ENCODE measurements at regions not wholly inside any gene's neighbourhood (a gene's known extent, or its start where the extent isn't known, plus 50 kb on each side); places are given as distances from the start of the nearest gene placed in this dataset.

DNA sequence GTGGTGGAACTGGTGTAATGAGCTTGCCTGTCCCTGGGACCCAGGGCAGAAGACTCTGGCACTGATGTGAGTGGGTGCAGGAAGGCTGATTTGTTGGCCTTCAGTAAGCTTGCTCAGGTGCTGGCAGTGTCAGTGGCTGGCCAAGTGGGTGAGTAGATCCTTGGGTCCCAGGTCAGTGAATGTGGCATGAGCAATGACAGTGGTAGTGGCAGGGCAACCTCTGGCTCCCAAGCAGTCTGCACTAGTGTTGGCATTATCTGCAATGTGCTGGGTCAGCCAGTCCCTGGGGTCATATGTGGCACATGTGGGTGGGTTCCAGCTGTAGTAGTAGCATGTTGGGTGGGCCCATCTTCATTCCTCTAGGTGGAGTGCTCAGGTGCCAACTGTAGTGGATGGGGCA, 640.9 kb upstream of the GRM3 start:
- H3K4me1 ChIP-seq (ENCODE audit: insufficient read depth, low read length) = no peaks in the 10 kb centered on the region
- intact Hi-C loops (cut with DNase I, micrococcal nuclease) = no loop called here
- TF ChIP-seq, protein P1, sequence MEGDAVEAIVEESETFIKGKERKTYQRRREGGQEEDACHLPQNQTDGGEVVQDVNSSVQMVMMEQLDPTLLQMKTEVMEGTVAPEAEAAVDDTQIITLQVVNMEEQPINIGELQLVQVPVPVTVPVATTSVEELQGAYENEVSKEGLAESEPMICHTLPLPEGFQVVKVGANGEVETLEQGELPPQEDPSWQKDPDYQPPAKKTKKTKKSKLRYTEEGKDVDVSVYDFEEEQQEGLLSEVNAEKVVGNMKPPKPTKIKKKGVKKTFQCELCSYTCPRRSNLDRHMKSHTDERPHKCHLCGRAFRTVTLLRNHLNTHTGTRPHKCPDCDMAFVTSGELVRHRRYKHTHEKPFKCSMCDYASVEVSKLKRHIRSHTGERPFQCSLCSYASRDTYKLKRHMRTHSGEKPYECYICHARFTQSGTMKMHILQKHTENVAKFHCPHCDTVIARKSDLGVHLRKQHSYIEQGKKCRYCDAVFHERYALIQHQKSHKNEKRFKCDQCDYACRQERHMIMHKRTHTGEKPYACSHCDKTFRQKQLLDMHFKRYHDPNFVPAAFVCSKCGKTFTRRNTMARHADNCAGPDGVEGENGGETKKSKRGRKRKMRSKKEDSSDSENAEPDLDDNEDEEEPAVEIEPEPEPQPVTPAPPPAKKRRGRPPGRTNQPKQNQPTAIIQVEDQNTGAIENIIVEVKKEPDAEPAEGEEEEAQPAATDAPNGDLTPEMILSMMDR (IDR thresholded peaks at IDR 0.05) = no peak
- no peak overlapping the region for H3K27ac ChIP-seq (ENCODE audit: low read depth in 1 of 2, low read length in 2 of 2)
- H3K27me3 ChIP-seq (ENCODE audit: control insufficient read depth in 1 of 2, insufficient read depth in 2 of 2, low read length in 2 of 2) = no peaks in the 10 kb centered on the region
- DNase-seq (peak in 1 of 14 experiments; percentile 5), ATAC-seq (ENCODE audit: poor library complexity) (no peak)
- CTCF ChIA-PET = no interaction called here
- no peak overlapping the region for H3K27ac Mint-ChIP-seq
- H3K36me3 ChIP-seq (ENCODE audit: insufficient read depth, low read length) = no peaks in the 10 kb centered on the region
- no peaks in the 10 kb centered on the region for H3K27me3 Mint-ChIP-seq
- H3K36me3 Mint-ChIP-seq (ENCODE audit: low read depth) = no peaks in the 10 kb centered on the region
- H3K4me3 ChIP-seq (ENCODE audit: low read length) = no peak overlapping the region
- H3K9me3 ChIP-seq (ENCODE audit: control insufficient read depth in 1 of 2, insufficient read depth in 1 of 2, low read length in 2 of 2) = peaks cover 14 to 15% of the 10 kb centered on the region in 2 experiments
- no peaks in the 10 kb centered on the region for H3K4me1 Mint-ChIP-seq (ENCODE audit: low read depth)
- POLR2A ChIA-PET = no interaction called here
- no peak overlapping the region for H3K4me3 Mint-ChIP-seq
- peaks cover 29% of the 10 kb centered on the region for H3K9me3 Mint-ChIP-seq

DNA sequence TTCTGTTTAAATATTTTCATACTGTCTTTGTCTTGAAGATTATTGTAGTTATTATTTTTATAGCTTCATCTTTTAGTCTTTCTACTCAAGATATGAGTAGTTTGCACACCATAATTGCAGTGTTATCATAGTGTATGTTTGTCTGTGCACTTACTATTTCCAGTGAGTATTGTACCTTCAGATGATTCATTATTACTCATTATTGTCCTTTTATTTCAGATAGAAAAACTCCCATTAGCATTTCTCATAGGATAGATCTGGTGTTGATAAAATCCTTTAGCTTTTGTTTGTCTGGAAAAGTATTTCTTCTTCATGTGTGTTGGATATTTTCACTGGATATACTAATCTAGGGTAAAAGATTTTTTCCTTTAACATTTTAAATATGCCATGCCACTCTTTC, 646.2 kb upstream of the GRM3 start:
- no peak for DNase-seq
- Histone ChIP-seq H3K27ac (ENCODE audit: low read depth in 1 of 2, low read length in 2 of 2) (no peak overlapping the region), H3K36me3 (ENCODE audit: insufficient read depth, low read length) (no peaks in the 10 kb centered on the region), H3K4me3 (ENCODE audit: low read length) (no peak overlapping the region), H3K4me1 (ENCODE audit: insufficient read depth, low read length) (no peaks in the 10 kb centered on the region), H3K9me3 (ENCODE audit: control insufficient read depth in 1 of 2, insufficient read depth in 1 of 2, low read length in 2 of 2) (peaks cover 3 to 10% of the 10 kb centered on the region in 2 experiments), H3K27me3 (ENCODE audit: control insufficient read depth in 1 of 2, insufficient read depth in 2 of 2, low read length in 2 of 2) (no peaks in the 10 kb centered on the region)
- H3K27me3 Mint-ChIP-seq = no peaks in the 10 kb centered on the region
- H3K27ac Mint-ChIP-seq = no peak overlapping the region
- CTCF ChIA-PET = no interaction called here
- no peak overlapping the region for H3K4me3 Mint-ChIP-seq
- no peaks in the 10 kb centered on the region for H3K36me3 Mint-ChIP-seq (ENCODE audit: low read depth)
- H3K4me1 Mint-ChIP-seq (ENCODE audit: low read depth) = no peaks in the 10 kb centered on the region
- TF ChIP-seq, protein P1 (IDR thresholded peaks at IDR 0.05) = no peak
- POLR2A ChIA-PET = no interaction called here
- intact Hi-C loops (cut with DNase I, micrococcal nuclease) = no loop called here
- peaks cover 25% of the 10 kb centered on the region for H3K9me3 Mint-ChIP-seq
- ATAC-seq (ENCODE audit: poor library complexity) = no peak

DNA sequence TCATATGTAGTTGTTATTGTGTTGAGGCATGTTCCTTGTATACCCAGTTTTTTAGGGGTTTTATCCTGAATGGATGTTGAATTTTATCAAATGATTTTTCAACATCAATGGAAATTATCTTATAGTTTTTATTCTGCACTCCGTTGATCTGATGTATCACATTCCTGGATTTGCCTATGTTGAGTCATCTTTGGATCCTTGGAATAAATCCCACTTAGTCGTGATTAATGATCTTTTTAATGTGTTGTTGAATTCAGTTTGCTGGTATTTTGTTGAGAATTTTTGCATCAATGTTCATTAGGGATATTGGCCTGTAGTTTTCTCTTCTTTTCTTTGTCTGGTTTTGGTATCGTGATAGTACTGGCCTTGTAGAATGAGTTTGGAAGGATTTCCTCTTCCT, 648.6 kb upstream of the GRM3 start:
- H3K9me3 ChIP-seq (ENCODE audit: control insufficient read depth in 1 of 2, insufficient read depth in 1 of 2, low read length in 2 of 2) = no peaks in the 10 kb centered on the region
- ATAC-seq (ENCODE audit: poor library complexity) (no peak), DNase-seq (no peak)
- no peak overlapping the region for H3K27ac Mint-ChIP-seq
- ChIA-PET CTCF (no interaction called here), POLR2A (no interaction called here)
- H3K4me3 ChIP-seq (ENCODE audit: low read length) = no peak overlapping the region
- H3K27me3 ChIP-seq (ENCODE audit: control insufficient read depth in 1 of 2, insufficient read depth in 2 of 2, low read length in 2 of 2) = no peaks in the 10 kb centered on the region
- no peaks in the 10 kb centered on the region for H3K36me3 Mint-ChIP-seq (ENCODE audit: low read depth)
- H3K4me1 Mint-ChIP-seq (ENCODE audit: low read depth) = no peaks in the 10 kb centered on the region
- H3K9me3 Mint-ChIP-seq = peaks cover 18% of the 10 kb centered on the region
- no peaks in the 10 kb centered on the region for H3K4me1 ChIP-seq (ENCODE audit: insufficient read depth, low read length)
- intact Hi-C loops (cut with DNase I, micrococcal nuclease) = no loop called here
- H3K36me3 ChIP-seq (ENCODE audit: insufficient read depth, low read length) = no peaks in the 10 kb centered on the region
- no peak overlapping the region for H3K27ac ChIP-seq (ENCODE audit: low read depth in 1 of 2, low read length in 2 of 2)
- TF ChIP-seq, protein P1 (IDR thresholded peaks at IDR 0.05) = no peak
- H3K4me3 Mint-ChIP-seq = no peak overlapping the region
- H3K27me3 Mint-ChIP-seq = no peaks in the 10 kb centered on the region

Data from CD4-positive, alpha-beta T cell (primary cell).